HepG2 (cell line): ENCODE measurements at regions not wholly inside any gene's neighbourhood (a gene's known extent, or its start where the extent isn't known, plus 50 kb on each side); places are given as distances from the start of the nearest gene placed in this dataset.
"Not testable (repeated sequence)": the region's sequence is repeated elsewhere in the genome, so short reads cannot be mapped to it uniquely, and the experiment has no call there.

Source experiments
- ATAC-seq: fragments of 200-7000 bp; cut with Tn5 transposase; 3 replicates; pipeline ENCODE4 v1.9.1; 2020; ENCODE audit warnings: mild to moderate bottlenecking, moderate library complexity
- BruUV-seq: library from RNA; stranded (reverse); fragments of 400-500 nt; replicated peaks from 2 replicates; lab custom pipeline; 2021; lab: Mats Ljungman, UMichigan
- CTCF ChIA-PET: fragments of 300-600 bp; formaldehyde crosslinking; extraction: SDS; loops from one replicate; lab custom pipeline; 2021; ENCODE audit warnings: low total read pairs, inconsistent platforms, low intra/inter-chr PET ratio; lab: Yijun Ruan, JAX
- POLR2A ChIA-PET: fragments of 350-600 bp; sonication (Branson Sonifier 250); formaldehyde crosslinking; loops from one replicate; lab custom pipeline; 2020; ENCODE audit warnings: antibody characterized with exemption, inconsistent platforms; lab: Yijun Ruan, JAX
- DNase-seq: peaks from one replicate; pipeline ENCODE4 v3.0.0-alpha.2; 2015; ENCODE audit warnings: low spot score
- FAIRE-seq: peaks from 3 replicates; lab custom pipeline; 2011; peaks lifted over from hg19 to GRCh38; lab: Jason Lieb, UNC
- H2AFZ ChIP-seq: one replicate; pipeline ENCODE4 v1.6.1; 2011; ENCODE audit warnings: low read length, inconsistent platforms
- H3K27ac ChIP-seq: fragments of 300-600 bp; 3 replicates; pipeline ENCODE4 v1.8.0; 2011; ENCODE audit warnings: mixed run types, mild to moderate bottlenecking, mixed read lengths, low read length, inconsistent platforms; ENCODE audit not compliant: insufficient read depth; ENCODE audit errors: extremely low read length
- H3K27me3 ChIP-seq, 2 experiments: fragments of 200-600 bp in 1 of 2; 2 replicates in 1 of 2; 3 replicates in 1 of 2; pipeline versions ENCODE4 v1.6.0 to v1.8.0; 2011; ENCODE audit warnings: low read length in 2 of 2, mild to moderate bottlenecking in 2 of 2, moderate library complexity in 2 of 2, inconsistent platforms in 1 of 2; ENCODE audit not compliant: insufficient read depth in 2 of 2, control insufficient read depth in 1 of 2
- H3K36me3 ChIP-seq, 2 experiments: fragments of 200-600 bp in 1 of 2; replicated peaks in 1 of 2; 2 replicates in 1 of 2; 3 replicates in 1 of 2; pipeline versions ENCODE4 v1.5.1 to v1.8.0; 2011; ENCODE audit warnings: low read length in 2 of 2, inconsistent platforms in 1 of 2; ENCODE audit not compliant: insufficient read depth in 2 of 2, control insufficient read depth in 1 of 2
- H3K4me1 ChIP-seq: 2 replicates; pipeline ENCODE4 v1.5.1; 2012; ENCODE audit warnings: low read length, inconsistent platforms; ENCODE audit not compliant: insufficient read depth
- H3K4me2 ChIP-seq: 2 replicates; pipeline ENCODE4 v1.6.0; 2011; ENCODE audit warnings: low read depth, low read length, inconsistent platforms
- H3K4me3 ChIP-seq, 3 experiments: fragments of 200-600 bp in 1 of 3; sonication (generic), shearing (Covaris generic) in 1 of 3; replicated peaks in 1 of 3; 2 replicates each; pipeline ENCODE4 v1.5.1; 2011 to 2016; ENCODE audit warnings: low read length in 3 of 3, inconsistent platforms in 2 of 3, low read depth in 2 of 3, mild to moderate bottlenecking in 2 of 3, control low read depth in 1 of 3, mixed read lengths in 1 of 3; ENCODE audit not compliant: insufficient read depth in 1 of 3
- H3K79me2 ChIP-seq: one replicate; pipeline ENCODE4 v1.6.1; 2011; ENCODE audit warnings: low read length, inconsistent platforms; ENCODE audit not compliant: insufficient read depth
- H3K9ac ChIP-seq: 2 replicates; pipeline ENCODE4 v1.6.0; 2011; ENCODE audit warnings: mild to moderate bottlenecking, low read depth, low read length, inconsistent platforms; ENCODE audit not compliant: insufficient read depth
- H3K9me3 ChIP-seq: 2 replicates; pipeline ENCODE4 v1.5.1; 2012; ENCODE audit warnings: mild to moderate bottlenecking, low read length
- H4K20me1 ChIP-seq: 2 replicates; pipeline ENCODE4 v1.6.0; 2011; ENCODE audit warnings: inconsistent platforms, mild to moderate bottlenecking, low read length, moderate library complexity; ENCODE audit not compliant: insufficient read depth
- CTCF ChIP-seq: sonication (generic); formaldehyde crosslinking; IDR thresholded peaks from 2 replicates; pipeline ENCODE4 v1.5.0; 2020; ENCODE audit warnings: mild to moderate bottlenecking, missing genetic modification reagents, moderate library complexity
- WGBS: methylation state at CpG from one replicate; pipeline ENCODE4 v1.1.6; 2017; ENCODE audit warnings: low lambda C conversion rate; 5-methylcytosine and 5-hydroxymethylcytosine counted together
- in situ Hi-C: cut with HindIII; loops from 2 replicates; pipeline ENCODE4 v1.10.0; 2017; ENCODE audit warnings: low pct_unique_long_range_greater_than_20kb; ENCODE audit not compliant: extremely low pct_ligation_motif_present
- intact Hi-C: fragments of 100-400 bp; cut with micrococcal nuclease; formaldehyde crosslinking; loops from one replicate; pipeline ENCODE4 v1.10.0; 2022; ENCODE audit not compliant: unreplicated experiment

- WGBS: 6% methylated on average over 2 of the region's 2 CpGs
- POLR2A ChIA-PET: not testable (repeated sequence)
Measured at GRCh38 chr2:89936011-89936410, 1244.5 kb downstream of the RPIA start.

GRCh38 chr2:89936559-89936958 is 1245.1 kb downstream of the RPIA start:
- in situ Hi-C loops, BruUV-seq, H3K36me3 ChIP-seq, DNase-seq, H3K4me1 ChIP-seq, H3K4me2 ChIP-seq, ATAC-seq, H4K20me1 ChIP-seq, intact Hi-C loops, H3K4me3 ChIP-seq, H3K9me3 ChIP-seq, H3K9ac ChIP-seq, H2AFZ ChIP-seq, POLR2A ChIA-PET, H3K27me3 ChIP-seq, H3K27ac ChIP-seq, CTCF ChIA-PET, H3K79me2 ChIP-seq, FAIRE-seq: not testable (repeated sequence)

More at GRCh38 chr2:89936011-89936410, 1244.5 kb downstream of the RPIA start:
- in situ Hi-C loops, DNase-seq, intact Hi-C loops, ATAC-seq, H3K4me2 ChIP-seq, H2AFZ ChIP-seq, H3K36me3 ChIP-seq, FAIRE-seq, CTCF ChIA-PET, H4K20me1 ChIP-seq, H3K27ac ChIP-seq, H3K4me1 ChIP-seq, H3K27me3 ChIP-seq, H3K9me3 ChIP-seq, H3K9ac ChIP-seq, H3K79me2 ChIP-seq, H3K4me3 ChIP-seq, BruUV-seq: not testable (repeated sequence)

GRCh38 chr2:89938756-89939155 is 1247.3 kb downstream of the RPIA start:
- intact Hi-C loops: not testable (repeated sequence)
- ATAC-seq: peak; percentile 99
- peak; percentile 47 for TF ChIP-seq CTCF (CRISPR knock-in tag)
- TF ChIP-seq, all 625 proteins: peak for 1; not testable (repeated sequence) for 624
- H2AFZ ChIP-seq, H3K27ac ChIP-seq, H3K27me3 ChIP-seq, FAIRE-seq, CTCF ChIA-PET, H3K4me1 ChIP-seq, POLR2A ChIA-PET, H3K9me3 ChIP-seq, H3K36me3 ChIP-seq, BruUV-seq, H3K9ac ChIP-seq, H3K4me2 ChIP-seq, H3K79me2 ChIP-seq, in situ Hi-C loops, H4K20me1 ChIP-seq, H3K4me3 ChIP-seq, DNase-seq: not testable (repeated sequence)
- WGBS: 40% methylated on average over 1 of the region's 5 CpGs

GRCh38 chr2:89944267-89944666 is 1252.8 kb downstream of the RPIA start:
- ATAC-seq: peak; percentile 90

More at GRCh38 chr2:89944267-89944666, 1252.8 kb downstream of the RPIA start:
- H3K4me1 ChIP-seq, CTCF ChIA-PET, H3K4me3 ChIP-seq, H3K27me3 ChIP-seq, H3K79me2 ChIP-seq, FAIRE-seq, H3K9me3 ChIP-seq, POLR2A ChIA-PET, H3K27ac ChIP-seq, in situ Hi-C loops, H3K4me2 ChIP-seq, intact Hi-C loops, H4K20me1 ChIP-seq, BruUV-seq, H3K36me3 ChIP-seq, H3K9ac ChIP-seq, H2AFZ ChIP-seq, DNase-seq: not testable (repeated sequence)
- WGBS: 0% methylated on average over 3 of the region's 6 CpGs
